Fibroblast of lung (primary cell): ENCODE measurements at regions not wholly inside any gene's neighbourhood (a gene's known extent, or its start where the extent isn't known, plus 50 kb on each side); places are given as distances from the start of the nearest gene placed in this dataset.

Experiments used
- EZH2 ChIP-seq: IDR thresholded peaks from 2 replicates; pipeline ENCODE4 v1.5.1; 2012; ENCODE audit warnings: low read length, control low read depth, mild to moderate bottlenecking; ENCODE audit errors: missing control alignments
- TF ChIP-seq, protein P1 (sequence below), 2 donors: IDR thresholded peaks in 1 of 2; conservative IDR thresholded peaks in 1 of 2; 1 replicate in 1 of 2; 2 replicates in 1 of 2; pipeline ENCODE4 v1.5.1; 2011 to 2012; ENCODE audit warnings: low read length in 2 of 2, control low read depth in 1 of 2, inconsistent platforms in 1 of 2, low read depth in 1 of 2, mild to moderate bottlenecking in 1 of 2

DNA sequence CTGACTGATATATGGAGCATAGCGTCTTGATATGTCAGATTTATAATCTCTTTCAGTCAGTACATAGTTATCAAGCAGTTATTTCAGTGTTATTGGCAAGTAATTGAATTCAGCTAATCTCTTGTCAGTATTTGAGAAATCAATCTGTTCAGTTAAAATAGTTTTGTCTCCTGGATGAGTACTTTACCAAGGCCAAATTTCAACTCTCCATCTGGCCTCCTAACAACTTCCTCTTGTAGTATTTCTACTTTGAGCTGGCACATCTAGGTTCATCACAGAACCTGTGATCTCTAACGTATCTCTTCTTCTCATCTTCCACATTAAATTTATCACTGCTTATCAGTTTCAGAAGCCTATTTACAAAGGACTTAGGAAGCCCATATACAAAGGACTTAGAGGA, 690.5 kb downstream of the C12orf50 start:
- TF ChIP-seq, protein P1, sequence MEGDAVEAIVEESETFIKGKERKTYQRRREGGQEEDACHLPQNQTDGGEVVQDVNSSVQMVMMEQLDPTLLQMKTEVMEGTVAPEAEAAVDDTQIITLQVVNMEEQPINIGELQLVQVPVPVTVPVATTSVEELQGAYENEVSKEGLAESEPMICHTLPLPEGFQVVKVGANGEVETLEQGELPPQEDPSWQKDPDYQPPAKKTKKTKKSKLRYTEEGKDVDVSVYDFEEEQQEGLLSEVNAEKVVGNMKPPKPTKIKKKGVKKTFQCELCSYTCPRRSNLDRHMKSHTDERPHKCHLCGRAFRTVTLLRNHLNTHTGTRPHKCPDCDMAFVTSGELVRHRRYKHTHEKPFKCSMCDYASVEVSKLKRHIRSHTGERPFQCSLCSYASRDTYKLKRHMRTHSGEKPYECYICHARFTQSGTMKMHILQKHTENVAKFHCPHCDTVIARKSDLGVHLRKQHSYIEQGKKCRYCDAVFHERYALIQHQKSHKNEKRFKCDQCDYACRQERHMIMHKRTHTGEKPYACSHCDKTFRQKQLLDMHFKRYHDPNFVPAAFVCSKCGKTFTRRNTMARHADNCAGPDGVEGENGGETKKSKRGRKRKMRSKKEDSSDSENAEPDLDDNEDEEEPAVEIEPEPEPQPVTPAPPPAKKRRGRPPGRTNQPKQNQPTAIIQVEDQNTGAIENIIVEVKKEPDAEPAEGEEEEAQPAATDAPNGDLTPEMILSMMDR (conservative IDR thresholded peaks at IDR 0.05 in 1 of 2, IDR thresholded peaks at IDR 0.05 in 1 of 2; ENCODE audit: low read depth in 1 of 2, low read length in 2 of 2), result no peak
- no peak for TF ChIP-seq EZH2
